ENCODE measurements at regions not wholly inside any gene's neighbourhood (a gene's known extent, or its start where the extent isn't known, plus 50 kb on each side); places are given as distances from the start of the nearest gene placed in this dataset.

- TF ChIP-seq CTCF (IDR thresholded peaks at IDR 0.05; ENCODE audit: control insufficient read depth, extremely low read depth, insufficient read depth) = no peak
- H3K4me3 ChIP-seq (ENCODE audit: low read depth, low read length) = no peak overlapping the region
- no peak for DNase-seq (ENCODE audit: low read depth)
Measured at GRCh38 chr2:226207671-226208070, 591.9 kb downstream of the IRS1 start.

GRCh38 chr2:226199555-226199954 is 600.1 kb downstream of the IRS1 start:
- no peak for DNase-seq (ENCODE audit: low read depth)
- H3K4me3 ChIP-seq (ENCODE audit: low read depth, low read length) = no peak overlapping the region
- TF ChIP-seq CTCF (IDR thresholded peaks at IDR 0.05; ENCODE audit: control insufficient read depth, extremely low read depth, insufficient read depth) = no peak

- TF ChIP-seq CTCF (IDR thresholded peaks at IDR 0.05; ENCODE audit: control insufficient read depth, extremely low read depth, insufficient read depth) = no peak
- no peak overlapping the region for H3K4me3 ChIP-seq (ENCODE audit: low read depth, low read length)
- no peak for DNase-seq (ENCODE audit: low read depth)
Measured at GRCh38 chr2:226198956-226199355, 600.7 kb downstream of the IRS1 start.

- no peak for DNase-seq (ENCODE audit: low read depth)
- TF ChIP-seq CTCF (IDR thresholded peaks at IDR 0.05; ENCODE audit: control insufficient read depth, extremely low read depth, insufficient read depth) = no peak
- no peak overlapping the region for H3K4me3 ChIP-seq (ENCODE audit: low read depth, low read length)
Measured at GRCh38 chr2:226190479-226191252, 609.0 kb downstream of the IRS1 start.

- no peak for DNase-seq (ENCODE audit: low read depth)
- no peak overlapping the region for H3K4me3 ChIP-seq (ENCODE audit: low read depth, low read length)
- TF ChIP-seq CTCF (IDR thresholded peaks at IDR 0.05; ENCODE audit: control insufficient read depth, extremely low read depth, insufficient read depth) = no peak
Measured at GRCh38 chr2:226189061-226189460, 610.6 kb downstream of the IRS1 start.

GRCh38 chr2:226187616-226188015 is 612.0 kb downstream of the IRS1 start:
- TF ChIP-seq CTCF (IDR thresholded peaks at IDR 0.05; ENCODE audit: control insufficient read depth, extremely low read depth, insufficient read depth) = no peak
- H3K4me3 ChIP-seq (ENCODE audit: low read depth, low read length) = no peak overlapping the region
- DNase-seq (ENCODE audit: low read depth) = no peak

- no peak overlapping the region for H3K4me3 ChIP-seq (ENCODE audit: low read depth, low read length)
- no peak for DNase-seq (ENCODE audit: low read depth)
- no peak for TF ChIP-seq CTCF (IDR thresholded peaks at IDR 0.05; ENCODE audit: control insufficient read depth, extremely low read depth, insufficient read depth)
Measured at GRCh38 chr2:226187156-226187555, 612.5 kb downstream of the IRS1 start.

Data from LNCaP clone FGC (cell line).